ENCODE measurements at regions not wholly inside any gene's neighbourhood (a gene's known extent, or its start where the extent isn't known, plus 50 kb on each side); places are given as distances from the start of the nearest gene placed in this dataset.
A peak's percentile ranks its signal among the peaks of the same experiment; 100 is the strongest.

- no peak overlapping the region for H3K4me3 ChIP-seq
- no peaks in the 10 kb centered on the region for H3K9me3 ChIP-seq
- peak; percentile 63 to 79 (median 70) for TF ChIP-seq CTCF (IDR thresholded peaks at IDR 0.05)
- peak in 5 of 6 donors; percentile 38 to 62 (median 49) for DNase-seq
- H3K4me1 ChIP-seq: peaks cover 0 to 8% (median 0%) of the 10 kb centered on the region in 3 donors
- ATAC-seq: peak; percentile 82 to 97 (median 94)
- FAIRE-seq: peak; percentile 94
- no peaks in the 10 kb centered on the region for H3K36me3 ChIP-seq
- peak overlapping the region in 1 of 4 donors; percentile 38 for H3K27ac ChIP-seq
- no peaks in the 10 kb centered on the region for H3K27me3 ChIP-seq
- intact Hi-C loops (cut with DNase I): loop anchor here in 2 of 3 donors (2.0 to 5.0 kb wide), 2 partner anchors 341 to 342 kb away; no protein-coding TSS in a partner anchor
- 26 to 31% methylated on average over 16 of the region's 16 CpGs for WGBS, 2 donors
Measured at GRCh38 chr11:128290106-128290840, 297.1 kb downstream of the ETS1 start.

GRCh38 chr11:128289048-128289447 lies 298.3 kb downstream of the ETS1 start:
- Histone ChIP-seq H3K9me3 (no peaks in the 10 kb centered on the region), H3K36me3 (no peaks in the 10 kb centered on the region), H3K4me1 (peaks cover 0 to 8% (median 0%) of the 10 kb centered on the region in 3 donors), H3K27ac (no peak overlapping the region), H3K27me3 (no peaks in the 10 kb centered on the region), H3K4me3 (no peak overlapping the region)
- intact Hi-C loops (cut with DNase I): no loop called here
- TF ChIP-seq CTCF (IDR thresholded peaks at IDR 0.05): no peak
- DNase-seq: no peak
- ATAC-seq: no peak
- 50 to 51% methylated on average over 7 of the region's 7 CpGs for WGBS, 2 donors
- FAIRE-seq: no peak

- 73 to 74% methylated on average over 4 of the region's 4 CpGs for WGBS, 2 donors
- Histone ChIP-seq H3K36me3 (no peaks in the 10 kb centered on the region), H3K4me3 (no peak overlapping the region), H3K27ac (no peak overlapping the region), H3K4me1 (peaks cover 0 to 8% (median 0%) of the 10 kb centered on the region in 3 donors), H3K27me3 (no peaks in the 10 kb centered on the region), H3K9me3 (no peaks in the 10 kb centered on the region)
- intact Hi-C loops (cut with DNase I): no loop called here
- ATAC-seq (no peak), FAIRE-seq (no peak), DNase-seq (no peak)
- TF ChIP-seq CTCF (IDR thresholded peaks at IDR 0.05): no peak
Measured at GRCh38 chr11:128288368-128288767, 299.0 kb downstream of the ETS1 start.

- WGBS, 2 donors: 66 to 73% methylated on average over 2 of the region's 2 CpGs
- intact Hi-C loops (cut with DNase I): no loop called here
- DNase-seq: no peak
- no peak overlapping the region for H3K27ac ChIP-seq
- no peak for FAIRE-seq
- no peak overlapping the region for H3K4me3 ChIP-seq
- TF ChIP-seq CTCF (IDR thresholded peaks at IDR 0.05): no peak
- no peaks in the 10 kb centered on the region for H3K27me3 ChIP-seq
- peaks cover 0 to 2% (median 0%) of the 10 kb centered on the region in 3 donors for H3K4me1 ChIP-seq
- no peaks in the 10 kb centered on the region for H3K36me3 ChIP-seq
- no peaks in the 10 kb centered on the region for H3K9me3 ChIP-seq
- ATAC-seq: no peak
Measured at GRCh38 chr11:128285321-128285720, 302.0 kb downstream of the ETS1 start.

GRCh38 chr11:128284634-128285033 lies 302.7 kb downstream of the ETS1 start:
- H3K4me1 ChIP-seq: no peaks in the 10 kb centered on the region
- TF ChIP-seq CTCF (IDR thresholded peaks at IDR 0.05): no peak
- FAIRE-seq (no peak), ATAC-seq (no peak), DNase-seq (no peak)
- no peaks in the 10 kb centered on the region for H3K27me3 ChIP-seq
- H3K9me3 ChIP-seq: no peaks in the 10 kb centered on the region
- H3K36me3 ChIP-seq: no peaks in the 10 kb centered on the region
- WGBS, 2 donors: 71 to 83% methylated on average over 4 of the region's 4 CpGs
- no peak overlapping the region for H3K4me3 ChIP-seq
- H3K27ac ChIP-seq: no peak overlapping the region
- intact Hi-C loops (cut with DNase I): no loop called here

All from pancreas (tissue), 10 donors.